ENCODE measurements at regions not wholly inside any gene's neighbourhood (a gene's known extent, or its start where the extent isn't known, plus 50 kb on each side); places are given as distances from the start of the nearest gene placed in this dataset.

- no peaks in the 10 kb centered on the region for H3K79me2 ChIP-seq (ENCODE audit: low read length)
- TF ChIP-seq CTCF (IDR thresholded peaks at IDR 0.05; ENCODE audit: low read depth, low read length) (no peak), EZH2phosphoT487 (IDR thresholded peaks at IDR 0.05; ENCODE audit: low read depth) (no peak)
These were observed 247.6 kb downstream of the RPRM start for GRCh38 chr2:153230977-153231376.

GRCh38 chr2:153228904-153229303 is 249.7 kb downstream of the RPRM start:
- no peak overlapping the region for H2AFZ ChIP-seq (ENCODE audit: low read depth, low read length)
- H3K4me1 ChIP-seq (ENCODE audit: low read length): no peaks in the 10 kb centered on the region
- no peaks in the 10 kb centered on the region for H3K79me2 ChIP-seq (ENCODE audit: low read length)
- H3K4me3 ChIP-seq (ENCODE audit: low read length): no peak overlapping the region
- no peak overlapping the region for H3K4me2 ChIP-seq (ENCODE audit: low read length)
- no peak overlapping the region for H3K27ac ChIP-seq (ENCODE audit: low read length)
- no peaks in the 10 kb centered on the region for H3K36me3 ChIP-seq (replicated peaks; ENCODE audit: low read depth, low read length)
- TF ChIP-seq EZH2phosphoT487 (IDR thresholded peaks at IDR 0.05; ENCODE audit: low read depth) (no peak), CTCF (IDR thresholded peaks at IDR 0.05; ENCODE audit: low read depth, low read length) (no peak)
- no peak overlapping the region for H3K9ac ChIP-seq (ENCODE audit: low read length)
- no peaks in the 10 kb centered on the region for H3K27me3 ChIP-seq (ENCODE audit: low read depth, low read length)
- no peaks in the 10 kb centered on the region for H4K20me1 ChIP-seq (ENCODE audit: insufficient read depth, low read length)
- H3K9me3 ChIP-seq (ENCODE audit: insufficient read depth, low read length): no peaks in the 10 kb centered on the region

More at GRCh38 chr2:153230977-153231376, 247.6 kb downstream of the RPRM start:
- Histone ChIP-seq H3K27me3 (ENCODE audit: low read depth, low read length) (no peaks in the 10 kb centered on the region), H3K4me2 (ENCODE audit: low read length) (no peak overlapping the region), H3K4me1 (ENCODE audit: low read length) (peaks cover 8% of the 10 kb centered on the region), H4K20me1 (ENCODE audit: insufficient read depth, low read length) (no peaks in the 10 kb centered on the region), H2AFZ (ENCODE audit: low read depth, low read length) (no peak overlapping the region), H3K9ac (ENCODE audit: low read length) (no peak overlapping the region), H3K9me3 (ENCODE audit: insufficient read depth, low read length) (no peaks in the 10 kb centered on the region), H3K4me3 (ENCODE audit: low read length) (no peak overlapping the region), H3K36me3 (replicated peaks; ENCODE audit: low read depth, low read length) (no peaks in the 10 kb centered on the region), H3K27ac (ENCODE audit: low read length) (no peak overlapping the region)

GRCh38 chr2:153227981-153228380 is 250.6 kb downstream of the RPRM start:
- Histone ChIP-seq H3K4me2 (ENCODE audit: low read length) (no peak overlapping the region), H3K9ac (ENCODE audit: low read length) (no peak overlapping the region), H3K27me3 (ENCODE audit: low read depth, low read length) (no peaks in the 10 kb centered on the region), H4K20me1 (ENCODE audit: insufficient read depth, low read length) (no peaks in the 10 kb centered on the region), H3K9me3 (ENCODE audit: insufficient read depth, low read length) (no peaks in the 10 kb centered on the region), H3K36me3 (replicated peaks; ENCODE audit: low read depth, low read length) (no peaks in the 10 kb centered on the region), H2AFZ (ENCODE audit: low read depth, low read length) (no peak overlapping the region), H3K27ac (ENCODE audit: low read length) (no peak overlapping the region), H3K4me1 (ENCODE audit: low read length) (no peaks in the 10 kb centered on the region), H3K4me3 (ENCODE audit: low read length) (no peak overlapping the region), H3K79me2 (ENCODE audit: low read length) (no peaks in the 10 kb centered on the region)
- TF ChIP-seq CTCF (IDR thresholded peaks at IDR 0.05; ENCODE audit: low read depth, low read length) (no peak), EZH2phosphoT487 (IDR thresholded peaks at IDR 0.05; ENCODE audit: low read depth) (no peak)

GRCh38 chr2:153222231-153223165 is 256.1 kb downstream of the RPRM start:
- Histone ChIP-seq H3K27ac (ENCODE audit: low read length) (no peak overlapping the region), H3K9me3 (ENCODE audit: insufficient read depth, low read length) (no peaks in the 10 kb centered on the region), H3K4me2 (ENCODE audit: low read length) (no peak overlapping the region), H3K4me3 (ENCODE audit: low read length) (no peak overlapping the region), H2AFZ (ENCODE audit: low read depth, low read length) (no peak overlapping the region), H4K20me1 (ENCODE audit: insufficient read depth, low read length) (no peaks in the 10 kb centered on the region), H3K27me3 (ENCODE audit: low read depth, low read length) (no peaks in the 10 kb centered on the region), H3K79me2 (ENCODE audit: low read length) (no peaks in the 10 kb centered on the region), H3K36me3 (replicated peaks; ENCODE audit: low read depth, low read length) (no peaks in the 10 kb centered on the region), H3K9ac (ENCODE audit: low read length) (no peak overlapping the region), H3K4me1 (ENCODE audit: low read length) (no peaks in the 10 kb centered on the region)
- TF ChIP-seq EZH2phosphoT487 (IDR thresholded peaks at IDR 0.05; ENCODE audit: low read depth) (no peak), CTCF (IDR thresholded peaks at IDR 0.05; ENCODE audit: low read depth, low read length) (no peak)
